Vagina (tissue), 2 donors: ENCODE measurements at regions not wholly inside any gene's neighbourhood (a gene's known extent, or its start where the extent isn't known, plus 50 kb on each side); places are given as distances from the start of the nearest gene placed in this dataset.

ENCODE experiments used
- POLR2A ChIP-seq, 2 donors: fragments of 450-650 bp; IDR thresholded peaks; one replicate each; pipeline ENCODE4 v1.6.1; 2017; ENCODE audit warnings: antibody characterized with exemption in 2 of 2, mild to moderate bottlenecking in 2 of 2, moderate library complexity in 2 of 2
- TF ChIP-seq, protein P1 (sequence below), 3 experiments: fragments of 450-650 bp in 2 of 3; fragments of 200-600 bp in 1 of 3; sonication (generic) in 1 of 3; IDR thresholded peaks; one replicate each; pipeline ENCODE4 v1.5.1; 2017 to 2019; ENCODE audit warnings: antibody characterized with exemption in 3 of 3, mild to moderate bottlenecking in 2 of 3, moderate library complexity in 2 of 3

DNA sequence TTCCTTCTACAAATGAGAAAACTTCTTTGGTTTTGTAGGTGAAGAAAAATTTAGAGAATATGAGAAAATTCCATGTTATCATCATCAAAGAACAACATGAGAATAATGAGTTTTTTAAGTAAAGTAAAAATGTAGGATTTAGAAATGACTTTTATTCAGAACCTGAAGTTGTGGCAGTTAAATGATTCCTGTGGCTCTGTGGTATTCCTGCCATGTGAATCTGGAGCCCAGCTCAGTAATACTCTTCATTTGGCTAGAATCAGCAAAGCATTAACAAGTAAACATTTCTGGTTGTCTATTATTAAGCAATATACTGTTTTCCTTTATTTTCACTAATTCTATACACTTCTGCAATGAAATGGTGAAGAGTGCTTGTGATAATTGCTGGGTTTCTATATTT is 95.6 kb upstream of the E2F7 start:
- TF ChIP-seq, protein P1, sequence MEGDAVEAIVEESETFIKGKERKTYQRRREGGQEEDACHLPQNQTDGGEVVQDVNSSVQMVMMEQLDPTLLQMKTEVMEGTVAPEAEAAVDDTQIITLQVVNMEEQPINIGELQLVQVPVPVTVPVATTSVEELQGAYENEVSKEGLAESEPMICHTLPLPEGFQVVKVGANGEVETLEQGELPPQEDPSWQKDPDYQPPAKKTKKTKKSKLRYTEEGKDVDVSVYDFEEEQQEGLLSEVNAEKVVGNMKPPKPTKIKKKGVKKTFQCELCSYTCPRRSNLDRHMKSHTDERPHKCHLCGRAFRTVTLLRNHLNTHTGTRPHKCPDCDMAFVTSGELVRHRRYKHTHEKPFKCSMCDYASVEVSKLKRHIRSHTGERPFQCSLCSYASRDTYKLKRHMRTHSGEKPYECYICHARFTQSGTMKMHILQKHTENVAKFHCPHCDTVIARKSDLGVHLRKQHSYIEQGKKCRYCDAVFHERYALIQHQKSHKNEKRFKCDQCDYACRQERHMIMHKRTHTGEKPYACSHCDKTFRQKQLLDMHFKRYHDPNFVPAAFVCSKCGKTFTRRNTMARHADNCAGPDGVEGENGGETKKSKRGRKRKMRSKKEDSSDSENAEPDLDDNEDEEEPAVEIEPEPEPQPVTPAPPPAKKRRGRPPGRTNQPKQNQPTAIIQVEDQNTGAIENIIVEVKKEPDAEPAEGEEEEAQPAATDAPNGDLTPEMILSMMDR (IDR thresholded peaks at IDR 0.05) = no peak
- no peak for TF ChIP-seq POLR2A (IDR thresholded peaks at IDR 0.05)
